Astrocyte (in vitro differentiated cells and primary cell): ENCODE measurements at regions not wholly inside any gene's neighbourhood (a gene's known extent, or its start where the extent isn't known, plus 50 kb on each side); places are given as distances from the start of the nearest gene placed in this dataset.

ENCODE experiments used
- DNase-seq: peaks from one replicate; pipeline ENCODE4 v3.0.0-alpha.2; 2010; ENCODE audit warnings: low read depth
- FAIRE-seq: peaks from 2 replicates; lab custom pipeline; 2011; peaks lifted over from hg19 to GRCh38; lab: Jason Lieb, UNC
- H2AFZ ChIP-seq: 2 replicates; pipeline ENCODE4 v1.6.0; 2012; ENCODE audit warnings: low read depth, low read length, inconsistent platforms
- H3K27ac ChIP-seq: 2 replicates; pipeline ENCODE4 v1.5.1; 2011; ENCODE audit warnings: low read depth, low read length, inconsistent platforms
- H3K27me3 ChIP-seq: 2 replicates; pipeline ENCODE4 v1.6.0; 2011; ENCODE audit warnings: low read length, inconsistent platforms; ENCODE audit not compliant: insufficient read depth
- H3K36me3 ChIP-seq: 2 replicates; pipeline ENCODE4 v1.5.1; 2011; ENCODE audit warnings: low read length, inconsistent platforms; ENCODE audit not compliant: insufficient read depth
- H3K4me1 ChIP-seq: 2 replicates; pipeline ENCODE4 v1.5.1; 2011; ENCODE audit warnings: low read length, inconsistent platforms; ENCODE audit not compliant: insufficient read depth
- H3K4me2 ChIP-seq: 2 replicates; pipeline ENCODE4 v1.6.0; 2012; ENCODE audit warnings: low read length, inconsistent platforms
- H3K4me3 ChIP-seq: 2 replicates; pipeline ENCODE4 v1.5.1; 2011; ENCODE audit warnings: low read depth, mild to moderate bottlenecking, low read length, inconsistent platforms; ENCODE audit not compliant: insufficient read depth
- H3K79me2 ChIP-seq: 2 replicates; pipeline ENCODE4 v1.6.0; 2012; ENCODE audit warnings: mild to moderate bottlenecking, low read length, inconsistent platforms; ENCODE audit not compliant: insufficient read depth
- H3K9ac ChIP-seq: 2 replicates; pipeline ENCODE4 v1.6.0; 2012; ENCODE audit warnings: mild to moderate bottlenecking, low read length, inconsistent platforms
- H3K9me3 ChIP-seq: 2 replicates; pipeline ENCODE4 v1.5.1; 2012; ENCODE audit warnings: low read depth, mild to moderate bottlenecking, low read length, inconsistent platforms; ENCODE audit not compliant: insufficient read depth
- H4K20me1 ChIP-seq: 2 replicates; pipeline ENCODE4 v1.6.0; 2012; ENCODE audit warnings: low read length, inconsistent platforms; ENCODE audit not compliant: insufficient read depth
- H3K27ac Mint-ChIP-seq: one replicate; pipeline ENCODE4 v1.8.0; 2021; ENCODE audit warnings: mild to moderate bottlenecking, mixed read lengths; ENCODE audit not compliant: unreplicated experiment
- H3K27me3 Mint-ChIP-seq: one replicate; pipeline ENCODE4 v1.8.0; 2021; ENCODE audit warnings: low read depth, mixed read lengths; ENCODE audit not compliant: unreplicated experiment
- H3K36me3 Mint-ChIP-seq: one replicate; pipeline ENCODE4 v1.8.0; 2021; ENCODE audit warnings: low read depth, mixed read lengths; ENCODE audit not compliant: unreplicated experiment
- H3K4me1 Mint-ChIP-seq: one replicate; pipeline ENCODE4 v1.8.0; 2021; ENCODE audit warnings: low read depth, mixed read lengths; ENCODE audit not compliant: unreplicated experiment
- H3K4me3 Mint-ChIP-seq: one replicate; pipeline ENCODE4 v1.8.0; 2021; ENCODE audit warnings: mild to moderate bottlenecking, moderate library complexity, mixed read lengths; ENCODE audit not compliant: unreplicated experiment
- H3K9me3 Mint-ChIP-seq: one replicate; pipeline ENCODE4 v1.8.0; 2021; ENCODE audit warnings: mild to moderate bottlenecking, mixed read lengths; ENCODE audit not compliant: unreplicated experiment
- CTCF ChIP-seq: IDR thresholded peaks from 2 replicates; pipeline ENCODE4 v1.5.1; 2011; ENCODE audit warnings: low read depth, mild to moderate bottlenecking, inconsistent platforms, low read length, moderate library complexity; ENCODE audit not compliant: insufficient read depth
- EZH2 ChIP-seq: IDR thresholded peaks from 2 replicates; pipeline ENCODE4 v1.6.1; 2012; ENCODE audit warnings: mild to moderate bottlenecking, low read length, inconsistent platforms; ENCODE audit not compliant: insufficient read depth

- H3K27me3 Mint-ChIP-seq: no peaks in the 10 kb centered on the region
- DNase-seq (peak; percentile 3), FAIRE-seq (peak; percentile 43)
- H3K79me2 ChIP-seq: no peaks in the 10 kb centered on the region
- no peak overlapping the region for H3K4me2 ChIP-seq
- no peaks in the 10 kb centered on the region for H3K9me3 ChIP-seq
- no peaks in the 10 kb centered on the region for H3K27me3 ChIP-seq
- no peak overlapping the region for H3K4me3 ChIP-seq
- no peak overlapping the region for H3K4me3 Mint-ChIP-seq
- H3K9me3 Mint-ChIP-seq: no peaks in the 10 kb centered on the region
- no peak overlapping the region for H3K27ac Mint-ChIP-seq
- no peak overlapping the region for H3K9ac ChIP-seq
- H4K20me1 ChIP-seq: no peaks in the 10 kb centered on the region
- H3K4me1 ChIP-seq: no peaks in the 10 kb centered on the region
- H2AFZ ChIP-seq: no peak overlapping the region
- H3K36me3 ChIP-seq: no peaks in the 10 kb centered on the region
- H3K27ac ChIP-seq: no peak overlapping the region
- no peak for TF ChIP-seq EZH2
- no peak for TF ChIP-seq CTCF
- no peaks in the 10 kb centered on the region for H3K4me1 Mint-ChIP-seq
- H3K36me3 Mint-ChIP-seq: no peaks in the 10 kb centered on the region
These were observed 945.4 kb upstream of the FLRT2 start for GRCh38 chr14:84584511-84584910.

GRCh38 chr14:84591827-84592445, 938.0 kb upstream of the FLRT2 start:
- H3K27me3 Mint-ChIP-seq: no peaks in the 10 kb centered on the region
- no peaks in the 10 kb centered on the region for H4K20me1 ChIP-seq
- H3K4me3 ChIP-seq: no peak overlapping the region
- H3K27me3 ChIP-seq: no peaks in the 10 kb centered on the region
- no peak overlapping the region for H3K4me2 ChIP-seq
- H3K9me3 Mint-ChIP-seq: no peaks in the 10 kb centered on the region
- no peaks in the 10 kb centered on the region for H3K9me3 ChIP-seq
- no peaks in the 10 kb centered on the region for H3K36me3 Mint-ChIP-seq
- H3K27ac ChIP-seq: no peak overlapping the region
- no peak overlapping the region for H2AFZ ChIP-seq
- H3K4me1 Mint-ChIP-seq: no peaks in the 10 kb centered on the region
- no peak overlapping the region for H3K9ac ChIP-seq
- no peak overlapping the region for H3K27ac Mint-ChIP-seq
- H3K4me3 Mint-ChIP-seq: no peak overlapping the region
- DNase-seq (no peak), FAIRE-seq (no peak)
- no peaks in the 10 kb centered on the region for H3K36me3 ChIP-seq
- H3K79me2 ChIP-seq: no peaks in the 10 kb centered on the region
- no peaks in the 10 kb centered on the region for H3K4me1 ChIP-seq
- TF ChIP-seq CTCF (no peak), EZH2 (no peak)

GRCh38 chr14:84592770-84593169, 937.2 kb upstream of the FLRT2 start:
- Histone ChIP-seq H3K36me3 (no peaks in the 10 kb centered on the region), H3K4me1 (no peaks in the 10 kb centered on the region), H4K20me1 (no peaks in the 10 kb centered on the region), H3K9me3 (no peaks in the 10 kb centered on the region), H3K79me2 (no peaks in the 10 kb centered on the region), H3K27me3 (no peaks in the 10 kb centered on the region), H2AFZ (no peak overlapping the region), H3K4me2 (no peak overlapping the region), H3K9ac (no peak overlapping the region), H3K27ac (no peak overlapping the region), H3K4me3 (no peak overlapping the region)
- no peaks in the 10 kb centered on the region for H3K4me1 Mint-ChIP-seq
- no peaks in the 10 kb centered on the region for H3K27me3 Mint-ChIP-seq
- FAIRE-seq (no peak), DNase-seq (no peak)
- no peak overlapping the region for H3K27ac Mint-ChIP-seq
- H3K36me3 Mint-ChIP-seq: no peaks in the 10 kb centered on the region
- no peak for TF ChIP-seq CTCF
- TF ChIP-seq EZH2: no peak
- no peaks in the 10 kb centered on the region for H3K9me3 Mint-ChIP-seq
- H3K4me3 Mint-ChIP-seq: no peak overlapping the region
